Stimulated activated naive CD8-positive, alpha-beta T cell treated with anti-CD3 and anti-CD28 coated beads, Interleukin-15, Interleukin-2, amounts not matched to agents 100 ng/mL and 50 ng/mL, for 24 hours (primary cell): ENCODE measurements at regions not wholly inside any gene's neighbourhood (a gene's known extent, or its start where the extent isn't known, plus 50 kb on each side); places are given as distances from the start of the nearest gene placed in this dataset.

Source experiments
- H3K27ac Mint-ChIP-seq: one replicate; pipeline ENCODE4 v1.8.0; 2021; ENCODE audit warnings: mild to moderate bottlenecking, mixed read lengths
- H3K27me3 Mint-ChIP-seq: one replicate; pipeline ENCODE4 v1.8.0; 2021; ENCODE audit warnings: mixed read lengths
- H3K36me3 Mint-ChIP-seq: one replicate; pipeline ENCODE4 v1.8.0; 2021; ENCODE audit warnings: low read depth, mixed read lengths
- H3K4me1 Mint-ChIP-seq: one replicate; pipeline ENCODE4 v1.8.0; 2021; ENCODE audit warnings: low read depth, mixed read lengths
- H3K4me3 Mint-ChIP-seq: one replicate; pipeline ENCODE4 v1.8.0; 2021; ENCODE audit warnings: mild to moderate bottlenecking, mixed read lengths
- H3K9me3 Mint-ChIP-seq: one replicate; pipeline ENCODE4 v1.8.0; 2021; ENCODE audit warnings: mixed read lengths

GRCh38 chr9:29793970-29794369 is 2220.7 kb upstream of the C9orf72 start:
- no peaks in the 10 kb centered on the region for H3K4me1 Mint-ChIP-seq
- H3K27ac Mint-ChIP-seq: no peak overlapping the region
- no peaks in the 10 kb centered on the region for H3K36me3 Mint-ChIP-seq
- no peaks in the 10 kb centered on the region for H3K27me3 Mint-ChIP-seq
- no peaks in the 10 kb centered on the region for H3K9me3 Mint-ChIP-seq
- H3K4me3 Mint-ChIP-seq: no peak overlapping the region

- Mint-ChIP-seq H3K4me1 (no peaks in the 10 kb centered on the region), H3K27me3 (no peaks in the 10 kb centered on the region), H3K4me3 (no peak overlapping the region), H3K27ac (no peak overlapping the region), H3K9me3 (no peaks in the 10 kb centered on the region), H3K36me3 (no peaks in the 10 kb centered on the region)
Observed at GRCh38 chr9:29796291-29796952, 2223.1 kb upstream of the C9orf72 start.

GRCh38 chr9:29798599-29798998 is 2225.3 kb upstream of the C9orf72 start:
- no peaks in the 10 kb centered on the region for H3K9me3 Mint-ChIP-seq
- no peaks in the 10 kb centered on the region for H3K27me3 Mint-ChIP-seq
- H3K4me1 Mint-ChIP-seq: no peaks in the 10 kb centered on the region
- H3K36me3 Mint-ChIP-seq: no peaks in the 10 kb centered on the region
- no peak overlapping the region for H3K27ac Mint-ChIP-seq
- no peak overlapping the region for H3K4me3 Mint-ChIP-seq

GRCh38 chr9:29799227-29799626 is 2225.9 kb upstream of the C9orf72 start:
- no peaks in the 10 kb centered on the region for H3K4me1 Mint-ChIP-seq

GRCh38 chr9:29800821-29801220 is 2227.5 kb upstream of the C9orf72 start:
- Mint-ChIP-seq H3K27me3 (no peaks in the 10 kb centered on the region), H3K9me3 (no peaks in the 10 kb centered on the region), H3K27ac (no peak overlapping the region), H3K36me3 (no peaks in the 10 kb centered on the region), H3K4me1 (no peaks in the 10 kb centered on the region), H3K4me3 (no peak overlapping the region)

More at GRCh38 chr9:29799227-29799626, 2225.9 kb upstream of the C9orf72 start:
- Mint-ChIP-seq H3K4me3 (no peak overlapping the region), H3K36me3 (no peaks in the 10 kb centered on the region), H3K27me3 (no peaks in the 10 kb centered on the region), H3K9me3 (no peaks in the 10 kb centered on the region), H3K27ac (no peak overlapping the region)

- Mint-ChIP-seq H3K36me3 (no peaks in the 10 kb centered on the region), H3K27ac (no peak overlapping the region), H3K27me3 (no peaks in the 10 kb centered on the region), H3K4me1 (no peaks in the 10 kb centered on the region), H3K4me3 (no peak overlapping the region), H3K9me3 (no peaks in the 10 kb centered on the region)
Observed at GRCh38 chr9:29802454-29802853, 2229.2 kb upstream of the C9orf72 start.

- no peaks in the 10 kb centered on the region for H3K4me1 Mint-ChIP-seq
- no peak overlapping the region for H3K4me3 Mint-ChIP-seq
Observed at GRCh38 chr9:29806937-29807618, 2233.8 kb upstream of the C9orf72 start.

GRCh38 chr9:29816954-29817703 is 2243.8 kb upstream of the C9orf72 start:
- Mint-ChIP-seq H3K27ac (no peak overlapping the region), H3K4me3 (no peak overlapping the region), H3K27me3 (no peaks in the 10 kb centered on the region), H3K9me3 (peaks cover 21% of the 10 kb centered on the region), H3K36me3 (no peaks in the 10 kb centered on the region), H3K4me1 (no peaks in the 10 kb centered on the region)

More at GRCh38 chr9:29806937-29807618, 2233.8 kb upstream of the C9orf72 start:
- Mint-ChIP-seq H3K27ac (no peak overlapping the region), H3K27me3 (no peaks in the 10 kb centered on the region), H3K9me3 (peaks cover 14% of the 10 kb centered on the region), H3K36me3 (no peaks in the 10 kb centered on the region)

GRCh38 chr9:29822458-29822857 is 2249.2 kb upstream of the C9orf72 start:
- Mint-ChIP-seq H3K9me3 (peaks cover 44% of the 10 kb centered on the region), H3K27ac (no peak overlapping the region), H3K27me3 (no peaks in the 10 kb centered on the region), H3K4me1 (no peaks in the 10 kb centered on the region), H3K4me3 (no peak overlapping the region), H3K36me3 (no peaks in the 10 kb centered on the region)

- no peaks in the 10 kb centered on the region for H3K36me3 Mint-ChIP-seq
- H3K9me3 Mint-ChIP-seq: peaks cover 26% of the 10 kb centered on the region
- no peaks in the 10 kb centered on the region for H3K4me1 Mint-ChIP-seq
- no peak overlapping the region for H3K4me3 Mint-ChIP-seq
- H3K27me3 Mint-ChIP-seq: no peaks in the 10 kb centered on the region
- H3K27ac Mint-ChIP-seq: no peak overlapping the region
Observed at GRCh38 chr9:29826421-29826820, 2253.1 kb upstream of the C9orf72 start.

GRCh38 chr9:29830821-29831220 is 2257.5 kb upstream of the C9orf72 start:
- H3K27ac Mint-ChIP-seq: no peak overlapping the region
- no peaks in the 10 kb centered on the region for H3K4me1 Mint-ChIP-seq
- H3K4me3 Mint-ChIP-seq: no peak overlapping the region
- H3K36me3 Mint-ChIP-seq: no peaks in the 10 kb centered on the region
- H3K9me3 Mint-ChIP-seq: peaks cover 9% of the 10 kb centered on the region
- no peaks in the 10 kb centered on the region for H3K27me3 Mint-ChIP-seq

- Mint-ChIP-seq H3K36me3 (no peaks in the 10 kb centered on the region), H3K9me3 (peaks cover 3% of the 10 kb centered on the region), H3K27ac (no peak overlapping the region), H3K27me3 (no peaks in the 10 kb centered on the region), H3K4me3 (no peak overlapping the region), H3K4me1 (no peaks in the 10 kb centered on the region)
Observed at GRCh38 chr9:29838491-29839020, 2265.3 kb upstream of the C9orf72 start.

- no peaks in the 10 kb centered on the region for H3K36me3 Mint-ChIP-seq
- H3K4me3 Mint-ChIP-seq: no peak overlapping the region
- no peak overlapping the region for H3K27ac Mint-ChIP-seq
- H3K9me3 Mint-ChIP-seq: peaks cover 6% of the 10 kb centered on the region
- H3K4me1 Mint-ChIP-seq: no peaks in the 10 kb centered on the region
- no peaks in the 10 kb centered on the region for H3K27me3 Mint-ChIP-seq
Observed at GRCh38 chr9:29844251-29844650, 2271.0 kb upstream of the C9orf72 start.

- H3K27ac Mint-ChIP-seq: no peak overlapping the region
- no peaks in the 10 kb centered on the region for H3K36me3 Mint-ChIP-seq
- no peaks in the 10 kb centered on the region for H3K4me1 Mint-ChIP-seq
- H3K27me3 Mint-ChIP-seq: no peaks in the 10 kb centered on the region
- H3K9me3 Mint-ChIP-seq: peaks cover 3% of the 10 kb centered on the region
- H3K4me3 Mint-ChIP-seq: no peak overlapping the region
Observed at GRCh38 chr9:29850664-29851063, 2277.4 kb upstream of the C9orf72 start.

GRCh38 chr9:29861803-29862202 is 2288.5 kb upstream of the C9orf72 start:
- Mint-ChIP-seq H3K4me1 (no peaks in the 10 kb centered on the region), H3K4me3 (no peak overlapping the region), H3K36me3 (no peaks in the 10 kb centered on the region), H3K9me3 (peaks cover 6% of the 10 kb centered on the region), H3K27me3 (no peaks in the 10 kb centered on the region), H3K27ac (no peak overlapping the region)
